K562 (cell line): ENCODE measurements at regions not wholly inside any gene's neighbourhood (a gene's known extent, or its start where the extent isn't known, plus 50 kb on each side); places are given as distances from the start of the nearest gene placed in this dataset.

Experiments
- ATAC-seq: fragments of 200-7000 bp; cut with Tn5 transposase; 3 replicates; pipeline ENCODE4 v1.9.1; 2020; ENCODE audit warnings: moderate library complexity
- BruUV-seq: library from RNA; stranded (reverse); fragments of 400-500 nt; replicated peaks from 2 replicates; lab custom pipeline; 2021; lab: Mats Ljungman, UMichigan
- CTCF ChIA-PET: fragments of 300-600 bp; formaldehyde crosslinking; extraction: SDS; loops from one replicate; lab custom pipeline; 2021; ENCODE audit warnings: low intra/inter-chr PET ratio; lab: Yijun Ruan, JAX
- POLR2A ChIA-PET: fragments of 300-600, 350-650 bp; sonication (Branson Sonifier 250); formaldehyde crosslinking; extraction: SDS; loops from one replicate; lab custom pipeline; 2021; ENCODE audit warnings: antibody characterized with exemption, inconsistent platforms; lab: Yijun Ruan, JAX
- DNase-seq, 4 experiments: peaks; one replicate each; pipeline versions ENCODE4 v3.0.0 to v3.0.0-alpha.2; 2011 to 2018; ENCODE audit warnings: low spot score in 3 of 4, mixed read lengths in 3 of 4; ENCODE audit errors: extremely low read depth in 1 of 4
- FAIRE-seq: peaks from 2 replicates; lab custom pipeline; 2011; peaks lifted over from hg19 to GRCh38; lab: Jason Lieb, UNC
- H2AFZ ChIP-seq: 2 replicates; pipeline ENCODE4 v1.6.0; 2011; ENCODE audit warnings: low read depth, low read length, control low read depth, inconsistent platforms
- H3K27ac ChIP-seq: fragments of 200-600 bp; 3 replicates; pipeline ENCODE4 v1.8.0; 2011; ENCODE audit warnings: low read depth, mild to moderate bottlenecking, control low read depth, inconsistent platforms, low read length, moderate library complexity, mixed read lengths; ENCODE audit errors: extremely low read depth
- H3K27me3 ChIP-seq, 2 experiments: fragments of 300-600 bp in 1 of 2; 2 replicates in 1 of 2; 3 replicates in 1 of 2; pipeline versions ENCODE4 v1.6.0 to v1.8.0; 2011; ENCODE audit warnings: inconsistent platforms in 2 of 2, low read length in 2 of 2, mild to moderate bottlenecking in 1 of 2, mixed read lengths in 1 of 2, moderate library complexity in 1 of 2; ENCODE audit not compliant: control insufficient read depth in 2 of 2, insufficient read depth in 2 of 2
- H3K36me3 ChIP-seq: fragments of 300-600 bp; 3 replicates; pipeline ENCODE4 v1.8.0; 2011; ENCODE audit warnings: mild to moderate bottlenecking, low read length, inconsistent platforms; ENCODE audit not compliant: control insufficient read depth, insufficient read depth
- H3K4me1 ChIP-seq, 2 experiments: fragments of 200-600 bp in 1 of 2; replicated peaks in 1 of 2; 2 replicates in 1 of 2; 3 replicates in 1 of 2; pipeline versions ENCODE4 v1.5.1 to v1.8.0; 2011; ENCODE audit warnings: inconsistent platforms in 2 of 2, low read length in 2 of 2, mild to moderate bottlenecking in 1 of 2, mixed read lengths in 1 of 2, moderate library complexity in 1 of 2; ENCODE audit not compliant: control insufficient read depth in 2 of 2, insufficient read depth in 2 of 2
- H3K4me2 ChIP-seq: 2 replicates; pipeline ENCODE4 v1.6.1; 2011; ENCODE audit warnings: low read length, control low read depth, inconsistent platforms, mixed read lengths; ENCODE audit not compliant: insufficient read depth
- H3K4me3 ChIP-seq: fragments of 200-600 bp; sonication (generic), shearing (Covaris generic); 2 replicates; pipeline ENCODE4 v1.5.1; 2016; ENCODE audit warnings: control low read depth, inconsistent platforms
- H3K79me2 ChIP-seq: fragments of 200-600 bp; 3 replicates; pipeline ENCODE4 v1.8.0; 2011; ENCODE audit warnings: low read length, inconsistent platforms; ENCODE audit not compliant: control insufficient read depth, insufficient read depth
- H3K9ac ChIP-seq, 2 experiments: 2 replicates each; pipeline versions ENCODE4 v1.6.0 to v1.6.1; 2011; ENCODE audit warnings: low read depth in 2 of 2, low read length in 2 of 2, control low read depth in 1 of 2, inconsistent platforms in 1 of 2, mild to moderate bottlenecking in 1 of 2, mixed read lengths in 1 of 2; ENCODE audit not compliant: insufficient read depth in 1 of 2
- H3K9me1 ChIP-seq: one replicate; pipeline ENCODE4 v1.6.0; 2011; ENCODE audit warnings: inconsistent platforms, mild to moderate bottlenecking, low read length, moderate library complexity; ENCODE audit not compliant: control insufficient read depth, insufficient read depth
- H3K9me3 ChIP-seq: replicated peaks from 2 replicates; pipeline ENCODE4 v1.5.1; 2011; ENCODE audit warnings: low read depth, low read length, inconsistent platforms; ENCODE audit not compliant: control insufficient read depth, insufficient read depth
- H4K20me1 ChIP-seq: replicated peaks from 2 replicates; pipeline ENCODE4 v1.6.1; 2011; ENCODE audit warnings: low read length, inconsistent platforms, mixed read lengths; ENCODE audit not compliant: control insufficient read depth, insufficient read depth
- CBX2 ChIP-seq: fragments of 200-600 bp; sonication (generic); IDR thresholded peaks from one replicate; pipeline ENCODE4 v1.6.1; 2012; ENCODE audit warnings: mild to moderate bottlenecking, low read length, inconsistent platforms; ENCODE audit not compliant: insufficient read depth, poor library complexity, severe bottlenecking
- CREBBP ChIP-seq: IDR thresholded peaks from one replicate; pipeline ENCODE4 v1.6.1; 2012; ENCODE audit warnings: low read depth, mild to moderate bottlenecking, control low read depth, inconsistent platforms, low read length
- ETV5 ChIP-seq: sonication (generic); formaldehyde crosslinking; IDR thresholded peaks from 2 replicates; pipeline ENCODE4 v1.4.0; 2020; ENCODE audit warnings: low read depth, mild to moderate bottlenecking, missing genetic modification reagents
- FUS ChIP-seq: fragments of 200-400 bp; formaldehyde crosslinking; optimal IDR thresholded peaks from 2 replicates; pipeline ENCODE3; 2017; ENCODE audit warnings: low read depth, low read length
- HDAC3 ChIP-seq: fragments of 450-650 bp; IDR thresholded peaks from 2 replicates; pipeline ENCODE4 v1.6.1; 2018; ENCODE audit warnings: borderline replicate concordance, mild to moderate bottlenecking, moderate library complexity; ENCODE audit not compliant: partially characterized antibody
- KAT7 ChIP-seq: sonication (generic); formaldehyde crosslinking; IDR thresholded peaks from 2 replicates; pipeline ENCODE4 v1.8.0; 2022; ENCODE audit warnings: missing genetic modification reagents, mild to moderate bottlenecking, borderline replicate concordance
- LARP7 ChIP-seq: fragments of 450-650 bp; IDR thresholded peaks from 2 replicates; pipeline ENCODE4 v1.6.1; 2016
- NCOA4 ChIP-seq: fragments of 450-650 bp; IDR thresholded peaks from 2 replicates; pipeline ENCODE4 v1.6.1; 2018; ENCODE audit warnings: mild to moderate bottlenecking; ENCODE audit not compliant: partially characterized antibody
- NR2C1 ChIP-seq, 2 experiments: fragments of 450-650 bp; IDR thresholded peaks; 2 replicates each; pipeline ENCODE4 v1.6.1; 2017; ENCODE audit warnings: mild to moderate bottlenecking in 2 of 2, antibody characterized with exemption in 1 of 2, inconsistent platforms in 1 of 2, missing compliant biosample characterization in 1 of 2, missing genetic modification characterization in 1 of 2
- PTTG1 ChIP-seq: fragments of 450-650 bp; IDR thresholded peaks from 2 replicates; pipeline ENCODE4 v1.6.1; 2016; ENCODE audit warnings: low read depth, mild to moderate bottlenecking, missing genetic modification characterization, missing compliant biosample characterization
- RBM22 ChIP-seq: fragments of 200-400 bp; formaldehyde crosslinking; IDR thresholded peaks from 2 replicates; pipeline ENCODE4 v1.6.1; 2018; ENCODE audit warnings: low read length, low read depth; ENCODE audit not compliant: poor library complexity, severe bottlenecking
- RBM34 ChIP-seq: fragments of 200-400 bp; formaldehyde crosslinking; IDR thresholded peaks from 2 replicates; pipeline ENCODE4 v1.6.1; 2018; ENCODE audit warnings: low read length, borderline replicate concordance; ENCODE audit not compliant: insufficient read depth
- TCFL5 ChIP-seq: fragments of 250-450 bp; sonication (Bioruptor Pico); conservative IDR thresholded peaks from 2 replicates; pipeline ENCODE4 v1.6.1; 2021; ENCODE audit warnings: mild to moderate bottlenecking, moderate library complexity, matching md5 sums
- WGBS: fragments of 100-300 bp; shearing (Covaris generic); methylation state at CpG from one replicate; pipeline ENCODE4 v1.1.6; 2016; ENCODE audit warnings: low coverage, mixed read lengths; ENCODE audit not compliant: insufficient coverage; ENCODE audit errors: missing lambda C conversion rate; 5-methylcytosine and 5-hydroxymethylcytosine counted together
- in situ Hi-C: fragments of 300-500 bp; cut with MboI; formaldehyde crosslinking; loops from 4 replicates; pipeline ENCODE4 v1.15.0; 2018; ENCODE audit warnings: inconsistent platforms, mixed read lengths
- intact Hi-C: fragments of 100-400 bp; cut with micrococcal nuclease; formaldehyde crosslinking; loops from 2 replicates; pipeline ENCODE4 v1.14.2; 2022
- TF ChIP-seq, protein P1 (sequence below): fragments of 250-450 bp; sonication (Bioruptor Pico); IDR thresholded peaks from 2 replicates; pipeline ENCODE4 v1.8.0; 2021; ENCODE audit warnings: moderate library complexity, mild to moderate bottlenecking, inconsistent platforms
- TF ChIP-seq, protein P2 (sequence below): fragments of 250-450 bp; sonication (Bioruptor Pico); IDR thresholded peaks from 2 replicates; pipeline ENCODE4 v1.9.0; 2021; ENCODE audit warnings: mild to moderate bottlenecking, inconsistent platforms
- TF ChIP-seq, protein P3 (sequence below): IDR thresholded peaks from 2 replicates; pipeline ENCODE4 v1.6.1; 2016; ENCODE audit warnings: missing genetic modification characterization, missing compliant biosample characterization
- TF ChIP-seq, protein P4 (sequence below): fragments of 250-450 bp; sonication (Bioruptor Pico); IDR thresholded peaks from 2 replicates; pipeline ENCODE4 v1.8.0; 2022; ENCODE audit warnings: moderate library complexity, mild to moderate bottlenecking, inconsistent platforms

GRCh38 chr10:83824099-83824498 is 315.2 kb upstream of the GHITM start:
- POLR2A ChIA-PET, result interaction anchor here (0.6 kb wide), 1 partner anchor 34 kb away, joined by 3 read pairs; no protein-coding TSS in a partner anchor
- 0% methylated on average over 3 of the region's 3 CpGs for WGBS
- no peak overlapping the region for H3K4me3 ChIP-seq
- FAIRE-seq, result no peak
- TF ChIP-seq HDAC3, result no peak
- TF ChIP-seq RBM22, result no peak
- TF ChIP-seq, protein P1, sequence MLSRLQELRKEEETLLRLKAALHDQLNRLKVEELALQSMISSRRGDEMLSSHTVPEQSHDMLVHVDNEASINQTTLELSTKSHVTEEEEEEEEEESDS (CRISPR knock-in tag), result no peak
- TF ChIP-seq FUS, result no peak
- TF ChIP-seq, protein P2, sequence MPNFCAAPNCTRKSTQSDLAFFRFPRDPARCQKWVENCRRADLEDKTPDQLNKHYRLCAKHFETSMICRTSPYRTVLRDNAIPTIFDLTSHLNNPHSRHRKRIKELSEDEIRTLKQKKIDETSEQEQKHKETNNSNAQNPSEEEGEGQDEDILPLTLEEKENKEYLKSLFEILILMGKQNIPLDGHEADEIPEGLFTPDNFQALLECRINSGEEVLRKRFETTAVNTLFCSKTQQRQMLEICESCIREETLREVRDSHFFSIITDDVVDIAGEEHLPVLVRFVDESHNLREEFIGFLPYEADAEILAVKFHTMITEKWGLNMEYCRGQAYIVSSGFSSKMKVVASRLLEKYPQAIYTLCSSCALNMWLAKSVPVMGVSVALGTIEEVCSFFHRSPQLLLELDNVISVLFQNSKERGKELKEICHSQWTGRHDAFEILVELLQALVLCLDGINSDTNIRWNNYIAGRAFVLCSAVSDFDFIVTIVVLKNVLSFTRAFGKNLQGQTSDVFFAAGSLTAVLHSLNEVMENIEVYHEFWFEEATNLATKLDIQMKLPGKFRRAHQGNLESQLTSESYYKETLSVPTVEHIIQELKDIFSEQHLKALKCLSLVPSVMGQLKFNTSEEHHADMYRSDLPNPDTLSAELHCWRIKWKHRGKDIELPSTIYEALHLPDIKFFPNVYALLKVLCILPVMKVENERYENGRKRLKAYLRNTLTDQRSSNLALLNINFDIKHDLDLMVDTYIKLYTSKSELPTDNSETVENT (CRISPR knock-in tag), result no peak
- TF ChIP-seq TCFL5 (CRISPR knock-in tag), result no peak
- TF ChIP-seq NCOA4, result no peak
- TF ChIP-seq, protein P3, sequence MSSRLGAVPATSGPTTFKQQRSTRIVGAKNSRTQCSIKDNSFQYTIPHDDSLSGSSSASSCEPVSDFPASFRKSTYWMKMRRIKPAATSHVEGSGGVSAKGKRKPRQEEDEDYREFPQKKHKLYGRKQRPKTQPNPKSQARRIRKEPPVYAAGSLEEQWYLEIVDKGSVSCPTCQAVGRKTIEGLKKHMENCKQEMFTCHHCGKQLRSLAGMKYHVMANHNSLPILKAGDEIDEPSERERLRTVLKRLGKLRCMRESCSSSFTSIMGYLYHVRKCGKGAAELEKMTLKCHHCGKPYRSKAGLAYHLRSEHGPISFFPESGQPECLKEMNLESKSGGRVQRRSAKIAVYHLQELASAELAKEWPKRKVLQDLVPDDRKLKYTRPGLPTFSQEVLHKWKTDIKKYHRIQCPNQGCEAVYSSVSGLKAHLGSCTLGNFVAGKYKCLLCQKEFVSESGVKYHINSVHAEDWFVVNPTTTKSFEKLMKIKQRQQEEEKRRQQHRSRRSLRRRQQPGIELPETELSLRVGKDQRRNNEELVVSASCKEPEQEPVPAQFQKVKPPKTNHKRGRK (tag), result no peak
- no peak for TF ChIP-seq ETV5
- no peak for TF ChIP-seq PTTG1 (tag)
- no peak for TF ChIP-seq RBM34
- no peak for TF ChIP-seq LARP7
- TF ChIP-seq CREBBP, result no peak
- no peak for TF ChIP-seq CBX2
- no peak for TF ChIP-seq NR2C1 (IDR thresholded peaks at IDR 0.05)
- no peak for TF ChIP-seq NR2C1 (tag; IDR thresholded peaks at IDR 0.05)
- TF ChIP-seq, protein P4, sequence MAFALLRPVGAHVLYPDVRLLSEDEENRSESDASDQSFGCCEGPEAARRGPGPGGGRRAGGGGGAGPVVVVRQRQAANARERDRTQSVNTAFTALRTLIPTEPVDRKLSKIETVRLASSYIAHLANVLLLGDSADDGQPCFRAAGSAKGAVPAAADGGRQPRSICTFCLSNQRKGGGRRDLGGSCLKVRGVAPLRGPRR (CRISPR knock-in tag), result no peak
- no peak for TF ChIP-seq KAT7 (CRISPR knock-in tag)
- TF ChIP-seq, all 486 proteins: peak for 0
- ATAC-seq (no peak), DNase-seq (no peak)
- H3K9ac ChIP-seq, result no peak overlapping the region
- no peak overlapping the region for H3K4me2 ChIP-seq
- no peaks in the 10 kb centered on the region; the same call in 1 of the 2 replicates for H3K9me3 ChIP-seq
- H3K27me3 ChIP-seq, result no peaks in the 10 kb centered on the region
- no peaks in the 10 kb centered on the region for H3K9me1 ChIP-seq
- H3K27ac ChIP-seq, result no peak overlapping the region
- no peaks in the 10 kb centered on the region for H3K79me2 ChIP-seq
- H3K36me3 ChIP-seq, result no peaks in the 10 kb centered on the region
- intact Hi-C loops, result no loop called here
- CTCF ChIA-PET, result no interaction called here
- in situ Hi-C loops, result no loop called here
- no peaks in the 10 kb centered on the region for H4K20me1 ChIP-seq
- BruUV-seq, result no TSS peak
- H2AFZ ChIP-seq, result no peak overlapping the region
- no peaks in the 10 kb centered on the region for H3K4me1 ChIP-seq
